ENCODE measurements at regions not wholly inside any gene's neighbourhood (a gene's known extent, or its start where the extent isn't known, plus 50 kb on each side); places are given as distances from the start of the nearest gene placed in this dataset.

DNA sequence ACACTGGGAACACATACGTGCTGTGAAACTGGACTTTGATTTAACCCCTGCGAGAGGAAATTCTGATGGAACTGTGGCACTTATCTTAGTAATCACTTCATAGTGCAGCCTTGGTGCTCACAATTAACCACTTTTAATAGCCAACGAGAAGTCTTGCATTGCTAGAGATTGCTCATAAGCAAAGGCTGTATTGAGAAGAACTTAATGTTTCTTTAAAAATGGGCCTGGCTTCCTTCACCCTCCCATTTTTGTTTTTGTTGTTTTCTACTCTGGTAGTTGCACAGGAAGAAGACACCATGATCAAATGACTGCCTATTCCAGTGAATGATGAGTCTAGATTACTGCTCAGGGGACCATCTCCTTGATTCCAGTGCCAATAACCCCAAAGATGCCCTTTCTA, 52.5 kb upstream of the NKAP start:
- intact Hi-C loops (cut with DNase I; ENCODE audit: low total_unique reads) = no loop called here
- 11 to 59% methylated on average over 3 of the region's 3 CpGs for WGBS, 2 donors
- no peak for TF ChIP-seq POLR2A (IDR thresholded peaks at IDR 0.05)
- TF ChIP-seq, protein P1, sequence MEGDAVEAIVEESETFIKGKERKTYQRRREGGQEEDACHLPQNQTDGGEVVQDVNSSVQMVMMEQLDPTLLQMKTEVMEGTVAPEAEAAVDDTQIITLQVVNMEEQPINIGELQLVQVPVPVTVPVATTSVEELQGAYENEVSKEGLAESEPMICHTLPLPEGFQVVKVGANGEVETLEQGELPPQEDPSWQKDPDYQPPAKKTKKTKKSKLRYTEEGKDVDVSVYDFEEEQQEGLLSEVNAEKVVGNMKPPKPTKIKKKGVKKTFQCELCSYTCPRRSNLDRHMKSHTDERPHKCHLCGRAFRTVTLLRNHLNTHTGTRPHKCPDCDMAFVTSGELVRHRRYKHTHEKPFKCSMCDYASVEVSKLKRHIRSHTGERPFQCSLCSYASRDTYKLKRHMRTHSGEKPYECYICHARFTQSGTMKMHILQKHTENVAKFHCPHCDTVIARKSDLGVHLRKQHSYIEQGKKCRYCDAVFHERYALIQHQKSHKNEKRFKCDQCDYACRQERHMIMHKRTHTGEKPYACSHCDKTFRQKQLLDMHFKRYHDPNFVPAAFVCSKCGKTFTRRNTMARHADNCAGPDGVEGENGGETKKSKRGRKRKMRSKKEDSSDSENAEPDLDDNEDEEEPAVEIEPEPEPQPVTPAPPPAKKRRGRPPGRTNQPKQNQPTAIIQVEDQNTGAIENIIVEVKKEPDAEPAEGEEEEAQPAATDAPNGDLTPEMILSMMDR (IDR thresholded peaks at IDR 0.05) = no peak

More for the DNA sequence above, 52.5 kb upstream of the NKAP start:
- DNase-seq (ENCODE audit: low spot score in 2 of 2) = no peak
- H3K4me3 ChIP-seq (ENCODE audit: low read depth, poor library complexity, severe bottlenecking) = no peak overlapping the region

Measured in lower leg skin (tissue), 4 donors.